ENCODE measurements at regions not wholly inside any gene's neighbourhood (a gene's known extent, or its start where the extent isn't known, plus 50 kb on each side); places are given as distances from the start of the nearest gene placed in this dataset.

GRCh38 chr17:70865993-70866804, 696.9 kb downstream of the KCNJ2 start:
- peaks cover 5% of the 10 kb centered on the region; the same call in 1 of the 2 replicates for H3K36me3 ChIP-seq (ENCODE audit: insufficient read depth, low read length)
- H3K9me3 ChIP-seq (ENCODE audit: control insufficient read depth, insufficient read depth, low read length): peaks cover 29% of the 10 kb centered on the region
- peaks cover 7% of the 10 kb centered on the region; the same call in 1 of the 2 replicates for H3K4me1 ChIP-seq (ENCODE audit: insufficient read depth, low read length)
- no peak overlapping the region for H3K9ac ChIP-seq (ENCODE audit: low read depth, low read length)

GRCh38 chr17:70868149-70868548, 698.8 kb downstream of the KCNJ2 start:
- H3K9me3 ChIP-seq (ENCODE audit: control insufficient read depth, insufficient read depth, low read length): peaks cover 16% of the 10 kb centered on the region
- peaks cover 12% of the 10 kb centered on the region; the same call in 1 of the 2 replicates for H3K4me1 ChIP-seq (ENCODE audit: insufficient read depth, low read length)
- no peak overlapping the region for H3K9ac ChIP-seq (ENCODE audit: low read depth, low read length)
- no peaks in the 10 kb centered on the region for H3K36me3 ChIP-seq (ENCODE audit: insufficient read depth, low read length)

GRCh38 chr17:70869402-70870085, 700.2 kb downstream of the KCNJ2 start:
- peaks cover 12% of the 10 kb centered on the region; the same call in 1 of the 2 replicates for H3K4me1 ChIP-seq (ENCODE audit: insufficient read depth, low read length)
- no peaks in the 10 kb centered on the region for H3K36me3 ChIP-seq (ENCODE audit: insufficient read depth, low read length)
- H3K9ac ChIP-seq (ENCODE audit: low read depth, low read length): no peak overlapping the region
- H3K9me3 ChIP-seq (ENCODE audit: control insufficient read depth, insufficient read depth, low read length): peaks cover 3% of the 10 kb centered on the region; the same call in 1 of the 2 replicates

- Histone ChIP-seq H3K9me3 (ENCODE audit: control insufficient read depth, insufficient read depth, low read length) (peaks cover 2% of the 10 kb centered on the region; the same call in 1 of the 2 replicates), H3K36me3 (ENCODE audit: insufficient read depth, low read length) (no peaks in the 10 kb centered on the region), H3K4me1 (ENCODE audit: insufficient read depth, low read length) (peaks cover 12% of the 10 kb centered on the region; the same call in 1 of the 2 replicates), H3K9ac (ENCODE audit: low read depth, low read length) (no peak overlapping the region)
Measured at GRCh38 chr17:70871180-70871818, 702.0 kb downstream of the KCNJ2 start.

GRCh38 chr17:70872103-70872502, 702.8 kb downstream of the KCNJ2 start:
- Histone ChIP-seq H3K4me1 (ENCODE audit: insufficient read depth, low read length) (peaks cover 12% of the 10 kb centered on the region; the same call in 1 of the 2 replicates), H3K36me3 (ENCODE audit: insufficient read depth, low read length) (no peaks in the 10 kb centered on the region), H3K9me3 (ENCODE audit: control insufficient read depth, insufficient read depth, low read length) (no peaks in the 10 kb centered on the region), H3K9ac (ENCODE audit: low read depth, low read length) (no peak overlapping the region)

- Histone ChIP-seq H3K36me3 (ENCODE audit: insufficient read depth, low read length) (no peaks in the 10 kb centered on the region), H3K9me3 (ENCODE audit: control insufficient read depth, insufficient read depth, low read length) (no peaks in the 10 kb centered on the region), H3K4me1 (ENCODE audit: insufficient read depth, low read length) (peaks cover 8% of the 10 kb centered on the region; the same call in 1 of the 2 replicates)
Measured at GRCh38 chr17:70875729-70876310, 706.5 kb downstream of the KCNJ2 start.

GRCh38 chr17:70878879-70879278, 709.5 kb downstream of the KCNJ2 start:
- H3K9me3 ChIP-seq (ENCODE audit: control insufficient read depth, insufficient read depth, low read length): no peaks in the 10 kb centered on the region
- 0 out of 2 replicates have a peak, but pooled peaks cover 9% of the 10 kb centered on the region for H3K4me1 ChIP-seq (ENCODE audit: insufficient read depth, low read length)
- H3K9ac ChIP-seq (ENCODE audit: low read depth, low read length): no peak overlapping the region
- H3K36me3 ChIP-seq (ENCODE audit: insufficient read depth, low read length): no peaks in the 10 kb centered on the region

More at GRCh38 chr17:70875729-70876310, 706.5 kb downstream of the KCNJ2 start:
- no peak overlapping the region for H3K9ac ChIP-seq (ENCODE audit: low read depth, low read length)

- H3K4me1 ChIP-seq (ENCODE audit: insufficient read depth, low read length): 0 out of 2 replicates have a peak, but pooled peaks cover 9% of the 10 kb centered on the region
- no peak overlapping the region for H3K9ac ChIP-seq (ENCODE audit: low read depth, low read length)
- H3K36me3 ChIP-seq (ENCODE audit: insufficient read depth, low read length): no peaks in the 10 kb centered on the region
- no peaks in the 10 kb centered on the region for H3K9me3 ChIP-seq (ENCODE audit: control insufficient read depth, insufficient read depth, low read length)
Measured at GRCh38 chr17:70879401-70879800, 710.1 kb downstream of the KCNJ2 start.

- Histone ChIP-seq H3K9me3 (ENCODE audit: control insufficient read depth, insufficient read depth, low read length) (no peaks in the 10 kb centered on the region), H3K4me1 (ENCODE audit: insufficient read depth, low read length) (0 out of 2 replicates have a peak, but pooled peaks cover 9% of the 10 kb centered on the region), H3K36me3 (ENCODE audit: insufficient read depth, low read length) (no peaks in the 10 kb centered on the region), H3K9ac (ENCODE audit: low read depth, low read length) (no peak overlapping the region)
Measured at GRCh38 chr17:70881093-70881492, 711.8 kb downstream of the KCNJ2 start.

GRCh38 chr17:70882504-70882903, 713.2 kb downstream of the KCNJ2 start:
- no peak overlapping the region for H3K9ac ChIP-seq (ENCODE audit: low read depth, low read length)
- no peaks in the 10 kb centered on the region for H3K9me3 ChIP-seq (ENCODE audit: control insufficient read depth, insufficient read depth, low read length)
- no peaks in the 10 kb centered on the region for H3K36me3 ChIP-seq (ENCODE audit: insufficient read depth, low read length)

GRCh38 chr17:70886648-70887047, 717.3 kb downstream of the KCNJ2 start:
- H3K4me1 ChIP-seq (ENCODE audit: insufficient read depth, low read length): 0 out of 2 replicates have a peak, but pooled peaks cover 9% of the 10 kb centered on the region
- H3K9me3 ChIP-seq (ENCODE audit: control insufficient read depth, insufficient read depth, low read length): no peaks in the 10 kb centered on the region
- no peak overlapping the region for H3K9ac ChIP-seq (ENCODE audit: low read depth, low read length)
- H3K36me3 ChIP-seq (ENCODE audit: insufficient read depth, low read length): no peaks in the 10 kb centered on the region

More at GRCh38 chr17:70882504-70882903, 713.2 kb downstream of the KCNJ2 start:
- H3K4me1 ChIP-seq (ENCODE audit: insufficient read depth, low read length): 0 out of 2 replicates have a peak, but pooled peaks cover 9% of the 10 kb centered on the region

GRCh38 chr17:70888324-70888723, 719.0 kb downstream of the KCNJ2 start:
- no peak overlapping the region for H3K9ac ChIP-seq (ENCODE audit: low read depth, low read length)
- H3K36me3 ChIP-seq (ENCODE audit: insufficient read depth, low read length): no peaks in the 10 kb centered on the region
- H3K9me3 ChIP-seq (ENCODE audit: control insufficient read depth, insufficient read depth, low read length): no peaks in the 10 kb centered on the region
- H3K4me1 ChIP-seq (ENCODE audit: insufficient read depth, low read length): no peaks in the 10 kb centered on the region

GRCh38 chr17:70891306-70891705, 722.0 kb downstream of the KCNJ2 start:
- no peaks in the 10 kb centered on the region for H3K36me3 ChIP-seq (ENCODE audit: insufficient read depth, low read length)
- no peaks in the 10 kb centered on the region for H3K4me1 ChIP-seq (ENCODE audit: insufficient read depth, low read length)
- H3K9me3 ChIP-seq (ENCODE audit: control insufficient read depth, insufficient read depth, low read length): peaks cover 5% of the 10 kb centered on the region; the same call in 1 of the 2 replicates
- H3K9ac ChIP-seq (ENCODE audit: low read depth, low read length): no peak overlapping the region

- Histone ChIP-seq H3K9ac (ENCODE audit: low read depth, low read length) (no peak overlapping the region), H3K4me1 (ENCODE audit: insufficient read depth, low read length) (peaks cover 5% of the 10 kb centered on the region; the same call in 1 of the 2 replicates), H3K9me3 (ENCODE audit: control insufficient read depth, insufficient read depth, low read length) (peaks cover 7% of the 10 kb centered on the region; the same call in 1 of the 2 replicates), H3K36me3 (ENCODE audit: insufficient read depth, low read length) (no peaks in the 10 kb centered on the region)
Measured at GRCh38 chr17:70892527-70892926, 723.2 kb downstream of the KCNJ2 start.

Measured in ES-I3 (cell line).